ES-I3 (cell line): ENCODE measurements at regions not wholly inside any gene's neighbourhood (a gene's known extent, or its start where the extent isn't known, plus 50 kb on each side); places are given as distances from the start of the nearest gene placed in this dataset.

Experiments used
- H3K36me3 ChIP-seq: 2 replicates; pipeline ENCODE4 v1.6.1; 2013; ENCODE audit warnings: mild to moderate bottlenecking, low read length, control low read depth, moderate library complexity; ENCODE audit not compliant: insufficient read depth
- H3K4me1 ChIP-seq: 2 replicates; pipeline ENCODE4 v1.6.1; 2013; ENCODE audit warnings: mild to moderate bottlenecking, control low read depth, low read length; ENCODE audit not compliant: insufficient read depth
- H3K9ac ChIP-seq: 2 replicates; pipeline ENCODE4 v1.6.1; 2013; ENCODE audit warnings: low read depth, mild to moderate bottlenecking, low read length, moderate library complexity
- H3K9me3 ChIP-seq: 2 replicates; pipeline ENCODE4 v1.6.1; 2013; ENCODE audit warnings: mild to moderate bottlenecking, low read length, moderate library complexity; ENCODE audit not compliant: control insufficient read depth, insufficient read depth

DNA sequence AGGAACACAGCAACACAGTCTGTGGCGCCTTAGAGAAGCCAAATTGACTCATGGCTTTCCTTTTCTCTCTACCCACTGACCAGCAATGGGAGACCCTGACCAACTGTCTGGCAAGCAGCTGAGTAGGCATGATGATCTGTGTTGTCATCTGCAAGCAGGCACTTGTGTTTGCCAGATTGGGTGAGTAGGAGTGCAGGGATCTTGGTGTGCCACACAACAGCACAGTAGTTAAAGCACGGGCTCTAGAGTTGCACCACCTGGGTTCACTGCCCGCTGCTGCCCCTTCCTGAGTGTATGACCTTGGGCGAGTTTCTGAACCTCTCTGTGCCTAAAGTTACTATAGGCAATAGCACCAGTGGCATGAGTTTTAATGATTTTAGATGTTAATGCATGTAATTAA is 95.7 kb upstream of the CD53 start:
- Histone ChIP-seq H3K9ac (no peak overlapping the region), H3K4me1 (no peaks in the 10 kb centered on the region), H3K9me3 (no peaks in the 10 kb centered on the region), H3K36me3 (no peaks in the 10 kb centered on the region)

DNA sequence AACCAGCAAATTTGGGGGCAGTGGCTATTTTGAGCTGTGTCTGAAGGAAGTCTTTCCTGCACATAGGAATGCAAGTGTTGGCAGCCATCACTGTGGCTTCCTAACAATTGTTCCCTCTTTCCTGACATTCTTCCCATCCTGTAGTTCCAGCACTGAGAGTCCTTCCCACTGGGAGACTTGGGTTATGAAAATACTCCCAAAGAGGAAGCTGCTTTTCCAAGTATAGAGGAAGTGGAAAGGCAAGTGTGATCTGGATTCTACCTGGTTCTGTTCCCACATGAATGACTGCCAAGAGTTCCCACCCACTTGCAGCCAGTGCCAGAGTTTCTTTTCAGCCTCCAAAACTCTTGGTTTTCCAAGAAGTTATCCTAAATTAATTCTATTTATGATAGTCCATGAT is 98.5 kb upstream of the CD53 start:
- Histone ChIP-seq H3K36me3 (no peaks in the 10 kb centered on the region), H3K4me1 (no peaks in the 10 kb centered on the region), H3K9me3 (no peaks in the 10 kb centered on the region), H3K9ac (no peak overlapping the region)

DNA sequence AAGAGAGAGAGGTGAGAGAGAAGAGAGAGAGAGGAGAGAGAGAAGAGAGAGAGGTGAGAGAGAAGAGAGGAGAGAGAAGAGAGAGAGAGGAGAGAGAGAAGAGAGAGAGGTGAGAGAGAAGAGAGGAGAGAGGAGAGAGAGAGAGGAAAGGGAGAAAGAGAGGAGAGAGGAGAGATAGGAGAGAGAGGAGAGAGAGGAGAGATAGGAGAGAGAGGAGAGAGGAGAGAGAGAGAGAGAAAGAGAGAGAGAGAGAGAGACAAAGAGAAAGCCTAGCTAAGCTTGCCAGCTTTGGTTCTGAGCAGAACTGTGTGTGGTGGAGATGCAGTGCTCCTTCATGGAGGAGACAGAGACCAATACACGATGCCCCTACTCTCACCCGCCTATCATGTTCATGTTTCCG is 99.1 kb upstream of the KCNA3 start:
- Histone ChIP-seq H3K4me1 (no peaks in the 10 kb centered on the region), H3K9me3 (no peaks in the 10 kb centered on the region), H3K36me3 (no peaks in the 10 kb centered on the region)

DNA sequence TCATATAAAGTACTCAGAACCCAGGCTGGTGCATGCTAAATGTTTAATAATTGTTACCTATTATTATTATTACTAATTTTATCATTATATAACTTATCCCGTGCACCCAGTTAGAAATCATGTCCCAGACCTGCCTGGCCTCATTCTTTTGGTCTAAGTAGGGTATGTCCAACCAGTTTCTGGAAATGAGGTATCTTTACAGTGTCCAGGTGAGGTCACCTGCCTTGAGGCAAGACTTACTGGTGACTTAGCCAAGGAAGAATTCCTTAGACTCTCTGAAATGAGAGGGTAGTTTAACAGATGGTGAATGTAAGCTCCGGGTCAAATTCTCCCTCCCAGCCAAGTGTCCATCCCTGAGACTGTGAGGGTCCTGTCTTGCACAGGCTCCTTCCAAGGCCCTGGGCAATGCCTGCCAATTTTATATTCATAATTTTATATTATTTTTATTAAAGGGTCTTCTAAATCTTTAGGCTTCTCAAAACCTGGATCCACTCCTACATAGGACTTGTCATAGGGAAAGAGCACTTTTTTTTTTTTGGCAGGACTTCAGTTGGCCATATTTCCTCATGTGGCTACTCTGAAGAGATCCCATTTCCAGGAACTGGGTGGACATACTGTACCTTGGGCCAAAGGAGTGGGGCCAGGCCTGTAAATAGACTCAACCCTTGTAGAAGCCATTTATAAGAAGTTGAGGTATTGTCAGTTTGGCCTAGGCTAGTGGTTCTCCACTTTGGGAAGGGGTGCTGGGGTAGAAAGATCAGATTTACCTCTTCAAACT is 96.7 kb upstream of the KCNA3 start:
- H3K9me3 ChIP-seq = no peaks in the 10 kb centered on the region
- H3K4me1 ChIP-seq = no peaks in the 10 kb centered on the region
- no peaks in the 10 kb centered on the region for H3K36me3 ChIP-seq
- no peak overlapping the region for H3K9ac ChIP-seq

More for the DNA sequence above, 99.1 kb upstream of the KCNA3 start:
- H3K9ac ChIP-seq = no peak overlapping the region

DNA sequence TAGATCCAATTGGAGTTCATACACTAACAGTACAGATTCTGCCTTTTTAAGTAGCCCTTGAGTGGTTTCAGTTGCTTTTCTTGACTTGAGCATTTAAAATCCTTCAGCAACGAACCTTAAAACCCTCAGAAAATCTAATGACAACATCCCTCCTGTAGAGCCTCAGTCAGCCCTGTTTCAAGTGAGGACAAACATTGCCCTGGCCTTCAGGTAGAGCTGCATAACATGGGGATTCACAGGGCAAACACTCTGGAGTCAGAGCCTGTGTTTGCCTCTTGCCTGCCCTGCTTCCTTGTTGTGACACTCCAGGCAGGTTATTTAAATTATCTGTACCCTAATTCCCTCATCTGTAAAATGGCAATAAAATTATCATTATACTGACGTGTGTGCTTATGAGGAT is 96.1 kb upstream of the KCNA3 start:
- Histone ChIP-seq H3K9ac (no peak overlapping the region), H3K4me1 (no peaks in the 10 kb centered on the region), H3K36me3 (no peaks in the 10 kb centered on the region), H3K9me3 (no peaks in the 10 kb centered on the region)

DNA sequence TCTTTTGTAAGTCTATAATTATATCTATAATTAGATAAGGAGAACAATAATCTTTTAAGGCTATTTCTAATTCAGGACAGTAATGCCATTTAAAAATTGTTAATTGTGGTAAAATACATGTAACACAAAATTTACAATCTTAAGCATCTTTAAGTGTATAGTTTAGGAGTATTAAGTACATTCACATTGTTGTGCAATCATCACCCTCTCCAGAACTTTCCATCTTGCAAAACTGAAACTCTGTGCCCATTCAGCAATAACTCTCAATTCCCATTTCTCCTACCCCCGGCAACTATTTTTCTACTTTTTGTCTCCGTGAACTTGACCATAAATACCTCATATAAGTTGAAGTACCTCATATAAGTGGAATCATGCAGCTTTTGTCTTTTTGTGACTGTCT is 93.9 kb upstream of the KCNA3 start:
- no peak overlapping the region for H3K9ac ChIP-seq
- no peaks in the 10 kb centered on the region for H3K9me3 ChIP-seq
- no peaks in the 10 kb centered on the region for H3K4me1 ChIP-seq
- H3K36me3 ChIP-seq = no peaks in the 10 kb centered on the region

DNA sequence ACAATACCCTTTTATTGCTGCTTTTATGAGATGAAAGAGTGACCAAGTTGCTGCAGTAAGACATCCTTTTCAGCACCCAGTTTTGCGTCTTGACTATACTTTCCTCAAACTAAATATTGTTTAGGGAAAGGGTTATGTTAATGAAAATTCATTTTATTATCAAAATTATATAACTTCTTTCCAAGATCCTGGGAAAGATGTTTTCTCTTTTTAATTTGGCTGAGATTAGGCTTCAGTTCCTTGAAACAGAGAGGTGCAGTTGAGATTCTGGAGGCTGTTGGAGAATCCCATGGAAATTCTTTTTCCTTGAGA is 91.6 kb upstream of the KCNA3 start:
- no peaks in the 10 kb centered on the region for H3K9me3 ChIP-seq
- H3K4me1 ChIP-seq = no peaks in the 10 kb centered on the region
- H3K36me3 ChIP-seq = no peaks in the 10 kb centered on the region
- H3K9ac ChIP-seq = no peak overlapping the region

DNA sequence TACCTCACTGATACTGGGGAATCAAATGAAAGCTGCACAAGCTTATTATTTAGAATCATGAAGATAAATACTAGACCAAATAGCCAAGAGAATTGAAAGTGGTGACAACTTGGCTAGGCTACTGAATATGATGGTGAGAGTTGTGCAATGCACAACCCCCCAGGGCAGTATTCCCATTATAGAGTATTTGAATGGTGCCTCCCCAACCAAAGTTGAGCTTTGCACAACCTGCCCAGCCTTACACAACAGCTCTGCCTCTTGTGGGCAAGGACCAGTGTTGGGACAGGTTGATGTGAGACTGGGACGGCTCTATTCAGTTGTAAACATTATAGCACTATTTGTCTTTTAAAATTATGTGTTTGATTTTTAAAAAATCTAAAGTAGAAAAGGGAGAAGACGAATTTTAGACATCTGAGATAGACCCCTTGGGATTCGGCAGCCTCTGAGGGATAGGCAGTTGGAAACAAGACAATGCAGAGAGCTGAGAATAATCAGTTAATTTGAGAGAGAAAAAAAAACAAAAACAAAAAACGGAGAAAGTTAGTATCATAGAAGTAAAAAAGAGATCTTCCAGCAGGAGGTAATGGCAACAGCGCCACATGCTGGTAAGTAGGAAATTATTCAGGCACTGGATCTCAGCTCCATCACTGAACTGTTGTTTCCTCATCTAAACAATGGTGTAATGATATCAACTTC is 91.0 kb upstream of the KCNA3 start:
- H3K9me3 ChIP-seq = no peaks in the 10 kb centered on the region
- H3K4me1 ChIP-seq = no peaks in the 10 kb centered on the region
- no peak overlapping the region for H3K9ac ChIP-seq
- no peaks in the 10 kb centered on the region for H3K36me3 ChIP-seq

DNA sequence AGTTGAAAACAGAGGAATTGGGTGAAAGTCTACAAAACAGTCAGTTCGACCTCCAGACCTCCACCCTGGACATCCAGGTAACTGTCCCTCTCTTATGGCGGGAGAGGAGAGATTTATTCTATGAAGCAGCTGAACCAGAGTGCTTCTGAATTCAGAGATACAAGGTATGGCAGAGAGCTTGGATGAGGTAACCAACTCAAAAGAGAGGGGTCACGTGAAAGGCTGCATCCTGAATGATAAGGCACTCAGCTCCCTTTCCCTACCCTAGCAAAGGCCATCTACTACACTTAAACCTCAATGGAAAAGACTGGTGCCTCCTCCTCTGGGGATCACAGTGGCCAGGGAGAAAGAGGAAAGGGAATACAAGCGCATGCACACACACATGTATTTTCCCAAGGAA is 88.4 kb upstream of the KCNA3 start:
- Histone ChIP-seq H3K9me3 (no peaks in the 10 kb centered on the region), H3K9ac (no peak overlapping the region), H3K36me3 (no peaks in the 10 kb centered on the region), H3K4me1 (no peaks in the 10 kb centered on the region)

DNA sequence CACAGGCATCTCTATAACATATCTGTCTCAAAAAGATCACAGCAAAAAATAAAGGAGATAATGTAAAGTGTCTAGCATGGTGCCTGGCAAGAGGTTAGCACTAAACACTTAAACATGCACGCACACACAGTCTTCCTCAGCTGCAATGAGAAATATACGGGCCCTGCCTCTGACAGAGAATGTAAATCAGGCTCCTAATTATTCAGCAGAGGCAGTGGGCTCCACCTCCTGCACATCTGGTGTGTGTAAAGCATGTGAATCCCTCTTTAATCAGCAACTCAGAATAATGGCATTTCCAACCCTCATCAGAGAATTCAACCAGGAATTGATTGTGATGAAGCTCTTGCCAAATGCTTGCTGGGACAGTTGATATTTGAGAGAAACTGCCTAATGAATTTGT is 85.6 kb upstream of the KCNA3 start:
- no peaks in the 10 kb centered on the region for H3K4me1 ChIP-seq
- no peaks in the 10 kb centered on the region for H3K9me3 ChIP-seq
- H3K36me3 ChIP-seq = no peaks in the 10 kb centered on the region
- H3K9ac ChIP-seq = no peak overlapping the region

DNA sequence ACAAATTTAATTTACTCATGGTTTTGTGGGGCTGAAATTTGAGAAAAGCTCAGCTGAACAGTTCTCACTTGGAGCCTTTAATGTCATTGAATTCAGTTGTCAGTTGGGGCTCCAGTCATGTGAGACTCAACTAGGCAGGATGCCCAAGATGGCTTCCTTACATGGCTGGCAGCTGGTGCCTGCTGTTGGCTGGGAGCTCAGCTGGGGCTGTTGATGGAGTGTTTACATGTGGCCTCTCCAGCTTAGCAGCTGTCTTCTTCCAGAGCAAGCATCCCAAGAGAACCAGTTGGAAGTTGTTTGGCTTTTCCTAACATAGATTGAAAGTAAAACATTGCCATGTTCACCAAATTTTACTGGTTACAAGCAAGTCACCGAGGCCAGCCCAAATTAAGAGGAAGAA is 81.8 kb upstream of the KCNA3 start:
- peaks cover 9% of the 10 kb centered on the region; the same call in 1 of the 2 replicates for H3K4me1 ChIP-seq
- no peaks in the 10 kb centered on the region for H3K36me3 ChIP-seq
- H3K9ac ChIP-seq = no peak overlapping the region
- H3K9me3 ChIP-seq = no peaks in the 10 kb centered on the region

DNA sequence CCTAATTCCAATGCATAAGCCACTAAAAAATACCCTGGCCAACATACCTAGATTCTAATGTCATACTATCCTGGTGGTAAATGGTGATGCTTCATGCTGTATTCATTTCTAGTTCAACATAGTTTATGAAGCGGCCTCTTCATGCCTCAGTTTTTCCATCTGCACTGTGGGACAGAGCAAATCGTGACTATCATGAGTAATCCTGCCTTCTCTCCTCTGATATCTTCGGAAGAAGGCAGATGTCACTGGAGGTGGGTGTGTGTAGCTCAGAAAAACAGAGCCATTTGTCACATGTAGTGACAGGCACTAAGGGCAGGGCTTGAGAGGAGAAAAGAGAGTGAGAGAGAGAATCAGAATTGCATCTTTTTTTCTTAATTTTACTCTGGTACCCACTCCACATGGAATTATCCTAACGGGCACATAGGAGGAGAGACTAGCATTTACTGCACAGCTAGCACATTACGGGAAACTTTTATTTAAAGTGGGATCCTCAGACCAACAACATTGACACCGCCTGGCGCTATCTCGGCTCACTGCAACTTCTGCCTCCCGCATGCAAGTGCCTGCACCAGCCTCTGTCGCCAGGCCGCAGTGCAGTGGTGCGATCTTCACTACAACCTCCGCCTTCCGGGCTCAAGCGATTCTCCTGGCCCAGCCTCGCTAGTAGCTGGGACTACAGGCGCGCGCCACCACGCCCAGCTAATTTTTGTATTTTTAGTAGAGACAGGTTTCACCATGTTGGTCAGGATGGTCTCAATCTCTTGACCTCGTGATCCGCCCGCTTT is 78.4 kb upstream of the KCNA3 start:
- Histone ChIP-seq H3K9ac (no peak overlapping the region), H3K36me3 (no peaks in the 10 kb centered on the region), H3K4me1 (peaks cover 24% of the 10 kb centered on the region; the same call in 1 of the 2 replicates), H3K9me3 (no peaks in the 10 kb centered on the region)

DNA sequence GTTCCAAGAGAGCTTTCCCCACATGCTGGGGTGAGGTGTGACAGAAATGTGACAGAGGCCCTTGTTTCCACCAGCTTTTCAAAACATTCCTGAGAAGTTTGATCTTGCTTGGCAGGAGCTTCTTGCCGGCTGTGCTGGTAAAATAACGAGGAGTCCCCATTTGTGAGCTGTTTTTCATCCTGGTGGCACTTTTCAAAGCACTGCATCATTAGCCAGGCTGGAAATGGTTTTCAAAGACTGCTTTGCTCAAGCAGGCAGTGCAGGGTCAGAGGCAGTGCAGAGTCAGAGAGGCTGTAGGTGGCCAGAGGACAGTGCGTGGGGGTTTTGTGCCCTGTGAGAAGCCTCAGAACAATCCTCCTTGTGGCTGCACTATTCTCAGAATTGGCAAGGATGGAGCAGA is 75.8 kb upstream of the KCNA3 start:
- H3K36me3 ChIP-seq = no peaks in the 10 kb centered on the region
- no peak overlapping the region for H3K9ac ChIP-seq
- no peaks in the 10 kb centered on the region for H3K9me3 ChIP-seq
- peaks cover 24% of the 10 kb centered on the region; the same call in 1 of the 2 replicates for H3K4me1 ChIP-seq

DNA sequence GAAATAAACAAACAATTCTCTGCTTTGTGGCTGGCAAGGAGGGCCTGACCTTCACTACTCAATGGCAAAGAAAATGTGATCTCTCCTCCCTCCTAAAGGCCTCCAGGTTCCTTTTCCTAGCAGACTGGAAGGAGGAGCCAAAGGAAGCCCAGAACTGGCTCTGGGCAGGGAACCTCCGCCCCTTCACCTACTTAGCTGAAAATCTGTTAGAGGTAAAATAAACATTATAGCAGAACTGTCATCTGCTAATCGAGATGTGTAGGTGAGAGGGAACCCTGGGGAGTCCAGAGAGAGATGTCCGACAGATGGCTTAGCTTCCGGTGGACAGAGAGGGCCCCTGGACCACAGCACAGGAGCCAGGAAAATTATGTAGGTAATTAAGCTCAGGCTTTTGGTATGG is 75.2 kb upstream of the KCNA3 start:
- no peak overlapping the region for H3K9ac ChIP-seq
- peaks cover 24% of the 10 kb centered on the region; the same call in 1 of the 2 replicates for H3K4me1 ChIP-seq
- no peaks in the 10 kb centered on the region for H3K9me3 ChIP-seq
- H3K36me3 ChIP-seq = no peaks in the 10 kb centered on the region
